GM12875 (cell line): ENCODE measurements at regions not wholly inside any gene's neighbourhood (a gene's known extent, or its start where the extent isn't known, plus 50 kb on each side); places are given as distances from the start of the nearest gene placed in this dataset.

Experiments used
- H3K4me3 ChIP-seq: one replicate; pipeline ENCODE4 v1.5.1; 2011; ENCODE audit warnings: low read depth, low read length, control low read depth
- TF ChIP-seq, protein P1 (sequence below): IDR thresholded peaks from 2 replicates; pipeline ENCODE4 v1.5.1; 2011; ENCODE audit warnings: low read depth, mild to moderate bottlenecking, control low read depth, inconsistent platforms, low read length, moderate library complexity, borderline replicate concordance; ENCODE audit not compliant: insufficient read depth

DNA sequence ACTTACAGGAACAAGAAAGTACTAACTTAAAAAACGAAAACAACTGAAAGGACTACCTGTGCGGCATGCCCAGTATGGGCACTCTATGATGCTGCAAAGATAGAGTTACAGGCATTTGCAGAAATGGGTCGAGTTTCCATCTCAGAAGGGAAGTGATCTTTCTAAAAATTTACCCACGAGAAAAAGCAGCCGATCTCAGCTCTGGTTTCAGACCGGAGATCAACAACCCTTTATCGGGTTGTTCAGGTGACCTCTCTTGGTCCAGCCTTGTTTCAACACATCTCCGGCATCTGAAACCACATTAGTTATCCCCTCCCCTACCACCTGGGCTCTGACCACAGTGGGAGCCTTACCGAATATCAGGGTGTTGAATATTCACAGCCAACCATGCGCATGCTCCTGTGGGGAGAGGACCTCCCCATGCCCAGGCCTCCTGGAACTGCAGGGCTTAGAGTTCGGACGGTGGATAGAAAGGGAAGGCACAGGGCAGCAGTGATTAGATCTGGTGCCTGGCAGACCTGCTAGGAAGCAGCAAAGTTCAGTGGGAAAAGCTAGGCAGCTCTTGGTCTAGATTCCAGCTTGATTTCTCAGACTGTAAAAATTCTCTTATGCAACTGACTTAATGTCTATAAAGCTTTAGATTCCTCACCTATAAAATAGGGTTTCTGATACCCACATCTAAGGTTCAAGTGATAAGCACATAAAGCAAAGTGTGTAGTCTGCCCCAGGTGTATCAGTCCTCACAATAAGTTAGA is 906.0 kb downstream of the VRK1 start:
- H3K4me3 ChIP-seq: no peak overlapping the region
- TF ChIP-seq, protein P1, sequence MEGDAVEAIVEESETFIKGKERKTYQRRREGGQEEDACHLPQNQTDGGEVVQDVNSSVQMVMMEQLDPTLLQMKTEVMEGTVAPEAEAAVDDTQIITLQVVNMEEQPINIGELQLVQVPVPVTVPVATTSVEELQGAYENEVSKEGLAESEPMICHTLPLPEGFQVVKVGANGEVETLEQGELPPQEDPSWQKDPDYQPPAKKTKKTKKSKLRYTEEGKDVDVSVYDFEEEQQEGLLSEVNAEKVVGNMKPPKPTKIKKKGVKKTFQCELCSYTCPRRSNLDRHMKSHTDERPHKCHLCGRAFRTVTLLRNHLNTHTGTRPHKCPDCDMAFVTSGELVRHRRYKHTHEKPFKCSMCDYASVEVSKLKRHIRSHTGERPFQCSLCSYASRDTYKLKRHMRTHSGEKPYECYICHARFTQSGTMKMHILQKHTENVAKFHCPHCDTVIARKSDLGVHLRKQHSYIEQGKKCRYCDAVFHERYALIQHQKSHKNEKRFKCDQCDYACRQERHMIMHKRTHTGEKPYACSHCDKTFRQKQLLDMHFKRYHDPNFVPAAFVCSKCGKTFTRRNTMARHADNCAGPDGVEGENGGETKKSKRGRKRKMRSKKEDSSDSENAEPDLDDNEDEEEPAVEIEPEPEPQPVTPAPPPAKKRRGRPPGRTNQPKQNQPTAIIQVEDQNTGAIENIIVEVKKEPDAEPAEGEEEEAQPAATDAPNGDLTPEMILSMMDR: no peak

DNA sequence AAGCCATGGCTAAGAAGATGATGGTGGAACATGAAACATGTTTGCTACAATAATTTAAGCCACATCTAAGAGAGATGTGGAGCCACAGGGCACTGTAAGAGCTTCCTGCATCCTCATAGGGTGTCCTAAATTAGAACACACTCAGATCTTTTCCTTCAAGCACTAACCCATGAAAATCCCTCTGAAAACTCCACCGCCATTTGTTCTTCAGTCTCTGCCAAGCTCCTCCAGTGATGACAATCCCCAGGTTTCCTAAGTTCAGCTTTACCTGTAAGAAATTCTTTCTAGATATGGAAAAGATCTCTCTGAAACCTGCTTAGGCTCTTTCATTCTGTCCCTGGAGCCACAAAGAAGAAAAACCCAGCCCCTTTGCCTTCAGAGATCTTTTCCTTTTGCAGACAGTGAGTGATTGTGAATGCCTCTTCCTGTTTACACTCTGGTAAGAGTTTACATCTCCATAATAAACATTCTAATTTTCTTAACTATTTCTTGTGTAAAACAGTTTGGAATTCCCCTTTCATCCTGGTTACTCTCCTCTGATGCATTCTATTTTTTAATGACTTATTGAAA is 907.2 kb downstream of the VRK1 start:
- no peak overlapping the region for H3K4me3 ChIP-seq
- TF ChIP-seq, protein P1: no peak

DNA sequence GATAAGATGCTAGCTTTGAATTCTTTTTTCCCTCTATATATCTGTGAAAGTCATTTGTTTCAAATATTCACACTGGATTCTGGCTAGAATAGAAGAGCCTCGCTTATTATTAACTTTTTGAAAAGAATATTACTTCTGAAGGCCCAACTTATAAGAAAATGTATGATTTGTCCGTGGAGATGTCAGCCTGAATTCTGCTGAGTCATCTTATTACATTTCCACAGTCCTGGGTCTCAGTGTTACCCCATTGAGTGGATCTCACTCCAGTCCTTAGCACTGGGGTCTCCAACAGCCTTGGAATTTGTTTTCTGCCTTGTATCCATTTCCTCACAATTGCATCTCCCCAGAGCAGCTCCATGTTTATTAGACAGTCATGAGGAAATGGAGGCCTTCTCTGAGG is 907.9 kb downstream of the VRK1 start:
- no peak overlapping the region for H3K4me3 ChIP-seq
- TF ChIP-seq, protein P1: no peak

DNA sequence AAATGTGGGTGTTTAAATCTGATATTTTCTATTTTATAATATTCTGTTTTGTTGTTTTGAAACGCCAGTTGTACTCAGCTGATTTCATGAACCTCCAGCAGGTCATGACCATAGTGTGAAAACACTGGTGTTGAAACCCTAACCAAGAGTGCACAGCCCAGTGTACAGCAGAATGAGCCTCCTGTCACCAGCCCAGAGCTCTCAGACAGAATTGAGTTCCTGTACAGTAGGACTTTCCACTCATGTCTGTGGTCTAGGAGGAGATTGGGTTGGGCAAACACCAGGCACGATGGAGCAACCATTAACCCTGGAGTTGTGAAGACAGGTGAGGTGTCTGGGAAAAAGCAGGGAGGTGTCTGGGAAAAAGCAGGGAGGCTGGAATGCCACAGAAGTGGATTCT is 908.8 kb downstream of the VRK1 start:
- H3K4me3 ChIP-seq: no peak overlapping the region
- TF ChIP-seq, protein P1: no peak

DNA sequence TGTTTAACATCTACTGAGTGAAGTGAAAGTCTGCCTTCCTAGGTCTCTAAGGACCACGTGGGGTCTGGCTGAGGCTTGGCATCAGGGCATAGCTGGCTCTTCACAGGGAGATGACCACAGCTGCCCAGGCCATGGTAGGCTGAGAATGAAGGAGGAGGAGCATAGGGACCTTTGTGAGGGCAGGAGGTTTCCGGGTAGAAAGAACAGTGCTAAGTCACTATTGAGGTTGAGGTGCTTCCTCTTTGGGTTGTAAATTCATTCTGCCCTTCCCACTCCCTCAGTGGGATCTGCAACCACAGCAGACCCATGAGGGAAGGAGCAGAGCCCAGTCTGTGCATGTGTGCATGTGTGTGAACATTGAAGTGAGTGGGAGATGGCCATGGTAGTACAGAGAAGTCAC is 909.6 kb downstream of the VRK1 start:
- TF ChIP-seq, protein P1: no peak
- H3K4me3 ChIP-seq: no peak overlapping the region

DNA sequence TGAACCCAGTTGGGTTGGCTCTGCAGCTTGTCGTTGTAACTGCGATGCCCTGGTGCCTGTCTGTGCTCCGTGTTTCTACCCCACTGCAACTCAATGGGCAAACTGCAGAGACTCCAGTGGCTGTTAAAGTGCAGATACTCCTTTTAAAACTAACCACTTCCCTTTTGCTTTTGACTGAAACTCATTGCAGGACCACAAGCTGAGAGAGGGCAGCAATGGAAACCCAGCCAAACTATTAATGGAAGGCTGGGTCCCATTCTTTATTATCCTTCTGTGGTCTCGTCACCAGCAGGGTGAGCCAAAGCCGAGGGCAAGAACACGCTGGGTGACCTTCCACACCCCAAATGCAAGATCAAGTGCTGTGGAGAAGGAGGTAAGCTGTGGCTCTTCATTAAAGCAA is 910.4 kb downstream of the VRK1 start:
- H3K4me3 ChIP-seq: no peak overlapping the region
- TF ChIP-seq, protein P1: peak; percentile 23; the same call in 1 of the 2 replicates

DNA sequence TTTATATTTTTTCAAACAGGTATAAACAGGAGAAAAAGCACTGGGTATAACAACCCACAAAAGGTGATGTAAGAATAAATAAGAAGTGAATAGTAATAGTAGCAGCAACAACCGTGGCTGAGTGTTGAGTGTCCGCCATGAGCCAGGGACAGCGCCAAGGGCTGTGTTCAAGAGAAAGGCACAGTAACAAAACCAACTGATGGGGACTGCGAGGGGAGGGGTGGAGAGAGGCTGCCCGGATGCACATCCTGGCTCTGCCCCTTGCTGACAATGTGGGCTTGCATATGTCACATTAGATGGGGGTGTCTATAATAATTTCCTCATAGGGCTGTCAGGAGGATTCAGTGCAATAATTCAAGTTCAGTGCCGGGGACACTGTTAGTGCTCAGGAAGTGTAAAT is 912.4 kb downstream of the VRK1 start:
- TF ChIP-seq, protein P1: no peak
- no peak overlapping the region for H3K4me3 ChIP-seq
